Stimulated activated CD4-positive, alpha-beta T cell treated with anti-CD3 and anti-CD28 coated beads, Interleukin-12 subunit alpha, Interleukin-12 subunit beta, amount 100 ng/mL, for 4 hours (primary cell): ENCODE measurements at regions not wholly inside any gene's neighbourhood (a gene's known extent, or its start where the extent isn't known, plus 50 kb on each side); places are given as distances from the start of the nearest gene placed in this dataset.

Experiments used
- DNase-seq: peaks from one replicate; pipeline ENCODE4 v3.0.0-alpha.2; 2020

DNA sequence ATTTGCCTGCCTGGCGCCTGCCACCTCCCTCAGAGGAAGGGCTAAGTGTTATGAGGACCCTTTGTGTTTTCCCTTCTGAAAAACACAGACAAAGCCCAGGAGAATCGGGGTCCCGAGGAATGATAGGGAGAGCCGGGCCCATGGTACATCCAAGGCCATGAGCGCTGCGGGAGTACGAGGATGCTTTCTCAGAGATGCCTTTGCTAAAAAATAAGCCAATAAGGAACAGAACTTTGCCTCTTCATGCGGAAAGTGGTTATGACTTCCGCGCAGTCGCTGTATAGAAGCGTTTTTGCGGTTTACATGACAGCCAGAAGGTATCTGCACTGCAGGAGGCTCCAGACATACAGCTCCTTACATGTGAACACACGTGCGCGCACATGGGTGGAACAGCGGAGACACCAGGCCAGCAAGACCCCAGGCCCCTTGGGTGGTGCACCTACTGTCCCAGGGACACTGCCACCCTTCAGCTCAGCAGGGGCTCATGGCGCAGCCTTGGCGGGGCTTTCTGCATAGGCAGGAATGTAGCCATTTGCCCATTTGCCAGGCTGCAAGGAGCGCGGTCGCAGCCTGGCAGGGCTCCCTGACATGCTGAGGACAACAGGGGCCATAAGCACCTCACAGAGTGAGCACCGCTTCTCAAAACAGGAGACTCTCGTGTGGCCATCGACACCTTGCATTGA, 252.4 kb upstream of the SALL3 start:
- no peak for DNase-seq

GRCh38 chr18:78727877-78728783, 251.5 kb upstream of the SALL3 start:
- no peak for DNase-seq

DNA sequence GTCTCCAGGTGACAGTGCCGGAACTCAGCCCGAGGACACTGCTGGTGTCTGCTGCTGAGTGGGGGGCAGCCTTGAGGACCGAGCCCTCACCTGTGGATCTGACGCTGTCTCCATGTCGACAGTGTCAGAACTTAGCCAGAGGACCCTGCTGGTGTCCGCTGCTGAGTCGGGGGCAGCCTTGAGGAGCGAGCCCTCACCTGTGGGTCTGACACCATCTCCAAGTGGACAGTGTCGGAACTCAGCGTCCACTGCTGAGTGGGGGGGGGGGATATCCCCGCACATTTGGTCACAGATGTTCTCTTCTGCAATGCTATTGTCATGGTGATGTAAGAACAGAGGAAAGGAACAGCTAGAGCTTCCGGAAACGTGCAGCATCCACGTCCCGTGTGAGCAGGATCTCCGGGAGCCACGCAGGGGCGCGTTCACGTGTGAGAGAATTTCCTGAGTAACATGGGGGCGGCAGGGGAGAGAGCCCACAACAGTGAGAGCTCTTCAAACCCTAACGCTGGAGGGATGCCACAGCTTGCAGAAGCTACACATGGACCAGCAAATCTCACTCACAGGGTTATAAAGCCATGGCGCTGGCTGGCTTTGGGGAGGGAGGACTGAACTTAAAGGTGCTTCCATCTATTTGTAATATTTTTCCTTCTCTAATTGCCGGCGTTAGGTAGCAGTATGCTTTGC, 250.7 kb upstream of the SALL3 start:
- no peak for DNase-seq

DNA sequence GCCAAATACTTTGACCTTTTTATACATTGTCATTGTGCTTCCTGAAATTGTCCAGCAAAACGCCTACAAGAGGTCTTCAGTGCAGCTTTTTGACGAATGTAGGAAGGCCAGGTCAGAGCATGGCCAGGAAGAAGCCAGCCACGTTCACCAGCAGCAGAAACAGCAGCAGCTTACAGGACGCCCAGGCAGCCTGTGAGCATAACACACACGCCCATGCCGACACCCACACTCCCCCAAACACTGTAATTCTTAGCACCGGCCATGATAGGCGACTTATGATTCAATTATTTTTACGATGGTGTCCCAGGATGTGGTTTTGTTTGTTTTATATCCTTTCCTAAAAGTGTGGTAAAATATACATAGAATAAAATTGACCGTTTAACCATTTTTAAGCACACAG, 249.1 kb upstream of the SALL3 start:
- DNase-seq = no peak

- DNase-seq = no peak
These were observed 248.6 kb upstream of the SALL3 start for GRCh38 chr18:78731016-78731397.

- no peak for DNase-seq
These were observed 248.1 kb upstream of the SALL3 start for GRCh38 chr18:78731398-78732032.

DNA sequence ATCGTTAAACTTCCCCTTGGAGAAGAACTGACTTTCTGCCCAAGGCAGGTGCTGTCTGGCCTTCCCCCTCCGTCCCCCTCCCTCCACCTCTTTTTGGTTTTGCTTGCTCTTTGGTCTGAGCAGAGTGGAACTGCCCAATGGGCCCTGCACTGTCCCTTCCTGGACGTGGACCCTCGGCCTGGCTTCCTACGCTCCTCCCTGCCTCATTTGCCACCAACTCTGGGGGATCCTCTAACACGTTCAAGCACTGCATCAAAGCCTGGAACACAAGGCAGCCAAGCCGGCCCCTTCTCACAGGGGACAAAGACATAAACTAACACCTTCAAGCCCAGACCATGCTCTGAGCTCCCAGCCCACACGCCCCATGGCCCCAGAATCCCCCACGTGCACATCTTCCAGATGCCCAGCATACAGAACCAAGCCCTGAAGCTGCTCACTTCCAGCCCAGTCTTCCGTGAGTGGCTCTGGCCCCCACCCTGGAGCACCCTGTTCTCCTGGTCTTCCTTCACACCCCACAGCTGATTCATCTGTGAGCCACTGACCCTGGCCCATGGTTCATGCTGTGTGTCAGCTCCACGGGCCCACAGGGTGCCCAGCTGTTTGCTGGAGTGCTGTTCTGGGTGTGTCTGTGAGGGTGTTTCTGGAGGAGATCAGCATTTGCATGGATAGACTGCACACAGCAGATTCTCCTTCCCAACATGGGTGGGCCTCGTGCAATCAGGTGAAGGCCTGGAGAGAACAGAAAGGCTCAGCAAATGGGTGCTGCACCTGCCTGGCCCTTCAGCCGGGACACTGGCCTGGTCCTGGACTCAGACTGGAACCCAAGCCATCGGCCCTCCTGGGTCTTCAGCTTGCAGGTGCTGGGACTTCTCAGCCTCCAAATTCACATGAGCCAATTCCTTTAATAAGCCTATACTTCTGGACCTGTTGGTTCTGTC, 247.1 kb upstream of the SALL3 start:
- DNase-seq = no peak

- no peak for DNase-seq
These were observed 245.6 kb upstream of the SALL3 start for GRCh38 chr18:78733762-78734613.

DNA sequence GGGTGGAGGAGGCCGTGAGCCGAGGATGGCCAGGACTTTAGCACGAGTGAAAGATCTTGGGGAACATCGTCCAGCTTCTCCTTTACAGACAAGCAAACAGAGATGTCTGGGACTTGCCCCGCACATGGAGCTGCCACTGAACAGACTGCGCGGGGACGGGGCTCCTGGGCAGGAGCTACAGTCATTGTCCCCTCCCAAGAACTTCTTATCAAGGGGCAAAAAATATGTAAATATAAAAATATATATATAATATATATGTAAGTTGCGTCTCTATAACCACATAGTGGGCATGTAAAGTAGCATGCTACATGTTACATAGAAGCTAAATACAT, 245.0 kb upstream of the SALL3 start:
- DNase-seq = no peak

GRCh38 chr18:78735131-78736014, 244.2 kb upstream of the SALL3 start:
- no peak for DNase-seq

GRCh38 chr18:78736015-78736690, 243.5 kb upstream of the SALL3 start:
- no peak for DNase-seq

GRCh38 chr18:78737006-78737915, 242.4 kb upstream of the SALL3 start:
- no peak for DNase-seq

- no peak for DNase-seq
These were observed 241.4 kb upstream of the SALL3 start for GRCh38 chr18:78738076-78738690.

GRCh38 chr18:78739115-78739514, 240.5 kb upstream of the SALL3 start:
- no peak for DNase-seq

DNA sequence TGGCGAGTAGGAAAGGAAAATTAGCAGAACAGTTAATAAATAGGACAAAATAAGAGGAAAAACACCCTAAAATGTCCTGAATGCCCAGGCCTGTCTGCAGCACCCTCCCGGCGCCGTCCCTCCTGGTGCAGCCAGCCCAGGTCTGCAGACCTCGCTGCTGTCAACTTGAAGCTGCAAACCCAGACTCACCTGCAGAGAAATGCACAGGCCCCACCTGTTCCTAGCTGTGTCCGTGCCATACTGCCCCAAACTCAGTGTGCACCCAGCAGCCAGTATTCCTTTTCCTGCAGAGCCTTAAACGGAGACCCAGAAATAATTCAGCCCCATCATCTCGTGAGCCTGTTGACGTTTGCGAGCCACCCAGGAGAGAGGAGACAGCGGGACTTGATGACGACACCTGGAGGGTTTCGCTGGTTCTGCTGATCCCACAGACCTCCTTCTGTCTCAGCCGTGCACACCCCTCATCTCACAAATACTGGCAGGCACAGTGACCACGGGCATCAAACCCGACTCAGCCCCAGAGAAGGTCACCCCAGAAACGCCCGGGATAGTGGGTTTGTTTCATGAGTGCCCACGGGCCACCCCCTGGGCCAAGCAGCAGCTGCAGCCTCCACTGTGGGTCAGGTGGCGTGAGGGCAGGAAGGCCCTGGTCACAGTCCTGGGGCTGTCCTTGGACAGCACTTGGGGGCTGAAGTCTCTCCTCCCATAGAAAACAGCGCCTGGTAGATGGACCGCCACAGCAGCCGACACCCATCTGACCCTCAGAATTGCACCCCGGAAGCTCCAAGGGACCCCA, 239.5 kb upstream of the SALL3 start:
- DNase-seq = no peak

GRCh38 chr18:78740876-78741275, 238.7 kb upstream of the SALL3 start:
- no peak for DNase-seq
